Activated CD8-positive, alpha-beta T cell treated with anti-CD3 and anti-CD28 coated beads for 36 hours (primary cell): ENCODE measurements at regions not wholly inside any gene's neighbourhood (a gene's known extent, or its start where the extent isn't known, plus 50 kb on each side); places are given as distances from the start of the nearest gene placed in this dataset.

ENCODE experiments used
- ATAC-seq: fragments of 200-7000 bp; cut with Tn5 transposase; one replicate; pipeline ENCODE4 v1.10.0; 2021; ENCODE audit warnings: mild to moderate bottlenecking, moderate library complexity
- CTCF ChIA-PET: fragments of 350-600 bp; sonication (Branson Sonifier 250); formaldehyde crosslinking; loops from one replicate; lab custom pipeline; 2021; ENCODE audit warnings: antibody characterized with exemption; lab: Charles Lee
- POLR2A ChIA-PET: fragments of 350-600 bp; sonication (Branson Sonifier 250); formaldehyde crosslinking; loops from one replicate; lab custom pipeline; 2021; ENCODE audit warnings: antibody characterized with exemption; lab: Charles Lee
- DNase-seq: peaks from one replicate; pipeline ENCODE4 v3.0.0-alpha.2; 2020
- H3K27ac Mint-ChIP-seq: one replicate; pipeline ENCODE4 v1.8.0; 2021; ENCODE audit warnings: mild to moderate bottlenecking, mixed read lengths
- H3K27me3 Mint-ChIP-seq: one replicate; pipeline ENCODE4 v1.8.0; 2021; ENCODE audit warnings: mixed read lengths
- H3K36me3 Mint-ChIP-seq: one replicate; pipeline ENCODE4 v1.8.0; 2021; ENCODE audit warnings: low read depth, mixed read lengths
- H3K4me1 Mint-ChIP-seq: one replicate; pipeline ENCODE4 v1.8.0; 2021; ENCODE audit warnings: low read depth, mixed read lengths
- H3K4me3 Mint-ChIP-seq: one replicate; pipeline ENCODE4 v1.8.0; 2021; ENCODE audit warnings: mild to moderate bottlenecking, moderate library complexity, mixed read lengths
- H3K9me3 Mint-ChIP-seq: one replicate; pipeline ENCODE4 v1.8.0; 2021; ENCODE audit warnings: mixed read lengths
- CTCF ChIP-seq: fragments of 200-600 bp; IDR thresholded peaks from one replicate; pipeline ENCODE4 v1.8.0; 2022; ENCODE audit warnings: antibody characterized with exemption, mild to moderate bottlenecking
- intact Hi-C: fragments of 100-400 bp; cut with micrococcal nuclease; formaldehyde crosslinking; loops from one replicate; pipeline ENCODE4 v1.10.0; 2022

GRCh38 chr6:163637524-163637923 is 223.0 kb downstream of the QKI start:
- Mint-ChIP-seq H3K27ac (no peak overlapping the region), H3K27me3 (peaks cover under 1% of the 10 kb centered on the region), H3K36me3 (no peaks in the 10 kb centered on the region), H3K9me3 (no peaks in the 10 kb centered on the region), H3K4me3 (no peak overlapping the region), H3K4me1 (no peaks in the 10 kb centered on the region)
- POLR2A ChIA-PET: no interaction called here
- ATAC-seq (no peak), DNase-seq (no peak)
- CTCF ChIA-PET: interaction anchor here (0.7 kb wide), 1 partner anchor 271 kb away, joined by 3 read pairs; no protein-coding TSS in a partner anchor
- intact Hi-C loops: no loop called here
- TF ChIP-seq CTCF: no peak

GRCh38 chr6:163635731-163636364 is 221.3 kb downstream of the QKI start:
- no peaks in the 10 kb centered on the region for H3K36me3 Mint-ChIP-seq
- H3K27ac Mint-ChIP-seq: no peak overlapping the region
- TF ChIP-seq CTCF: no peak
- ATAC-seq (no peak), DNase-seq (no peak)
- no peaks in the 10 kb centered on the region for H3K9me3 Mint-ChIP-seq
- POLR2A ChIA-PET: no interaction called here
- intact Hi-C loops: no loop called here
- H3K4me3 Mint-ChIP-seq: no peak overlapping the region
- CTCF ChIA-PET: no interaction called here
- no peaks in the 10 kb centered on the region for H3K4me1 Mint-ChIP-seq
- peaks cover 6% of the 10 kb centered on the region for H3K27me3 Mint-ChIP-seq

GRCh38 chr6:163635315-163635714 is 220.8 kb downstream of the QKI start:
- ChIA-PET POLR2A (no interaction called here), CTCF (no interaction called here)
- Mint-ChIP-seq H3K27ac (no peak overlapping the region), H3K36me3 (no peaks in the 10 kb centered on the region), H3K4me1 (no peaks in the 10 kb centered on the region), H3K9me3 (no peaks in the 10 kb centered on the region), H3K27me3 (peaks cover 6% of the 10 kb centered on the region), H3K4me3 (no peak overlapping the region)
- DNase-seq: no peak
- intact Hi-C loops: no loop called here
- no peak for TF ChIP-seq CTCF
- ATAC-seq: no peak

GRCh38 chr6:163634211-163635171 is 220.0 kb downstream of the QKI start:
- no peaks in the 10 kb centered on the region for H3K9me3 Mint-ChIP-seq
- DNase-seq: no peak
- peaks cover 13% of the 10 kb centered on the region for H3K27me3 Mint-ChIP-seq
- H3K4me1 Mint-ChIP-seq: no peaks in the 10 kb centered on the region
- H3K36me3 Mint-ChIP-seq: no peaks in the 10 kb centered on the region
- POLR2A ChIA-PET: no interaction called here
- no peak overlapping the region for H3K27ac Mint-ChIP-seq
- CTCF ChIA-PET: interaction anchor here (0.6 kb wide), 1 partner anchor 1357 kb away, joined by 3 read pairs; no protein-coding TSS in a partner anchor
- H3K4me3 Mint-ChIP-seq: no peak overlapping the region
- no peak for TF ChIP-seq CTCF
- ATAC-seq: no peak
- intact Hi-C loops: no loop called here

- H3K36me3 Mint-ChIP-seq: no peaks in the 10 kb centered on the region
- intact Hi-C loops: no loop called here
- ATAC-seq: no peak
Measured at GRCh38 chr6:163630991-163631390, 216.5 kb downstream of the QKI start.

More at GRCh38 chr6:163630991-163631390, 216.5 kb downstream of the QKI start:
- Mint-ChIP-seq H3K27ac (no peak overlapping the region), H3K4me3 (no peak overlapping the region), H3K27me3 (peaks cover 16% of the 10 kb centered on the region), H3K4me1 (no peaks in the 10 kb centered on the region), H3K9me3 (no peaks in the 10 kb centered on the region)
- no peak for DNase-seq
- TF ChIP-seq CTCF: no peak
- ChIA-PET CTCF (no interaction called here), POLR2A (no interaction called here)
